GM23338 (cell line): ENCODE measurements at regions not wholly inside any gene's neighbourhood (a gene's known extent, or its start where the extent isn't known, plus 50 kb on each side); places are given as distances from the start of the nearest gene placed in this dataset.

Experiments
- ATAC-seq: fragments of 200-7000 bp; cut with Tn5 transposase; 3 replicates; pipeline ENCODE4 v1.9.1; 2020
- DNase-seq: peaks from one replicate; pipeline ENCODE4 v3.0.0-alpha.2; 2015; ENCODE audit warnings: low spot score
- H2AFZ ChIP-seq: fragments of 200-600 bp; sonication (generic); 2 replicates; pipeline ENCODE4 v1.8.0; 2016; ENCODE audit warnings: antibody characterized with exemption, mild to moderate bottlenecking, moderate library complexity
- H3F3A ChIP-seq: fragments of 200-600 bp; sonication (generic); replicated peaks from 2 replicates; pipeline ENCODE4 v1.8.0; 2017; ENCODE audit warnings: antibody characterized with exemption, mixed run types, low read depth
- H3K27ac ChIP-seq: fragments of 200-600 bp; sonication (generic); 2 replicates; pipeline ENCODE4 v1.6.1; 2016; ENCODE audit warnings: low read depth
- H3K27me3 ChIP-seq: fragments of 200-600 bp; sonication (generic); 2 replicates; pipeline ENCODE4 v1.8.0; 2016; ENCODE audit warnings: mild to moderate bottlenecking, mixed run types, moderate library complexity; ENCODE audit not compliant: insufficient read depth
- H3K36me3 ChIP-seq: fragments of 200-600 bp; sonication (generic); 2 replicates; pipeline ENCODE4 v1.8.0; 2016; ENCODE audit warnings: mild to moderate bottlenecking; ENCODE audit not compliant: insufficient read depth
- H3K4me1 ChIP-seq: fragments of 200-600 bp; sonication (generic); 2 replicates; pipeline ENCODE4 v1.8.0; 2016; ENCODE audit warnings: mild to moderate bottlenecking, moderate library complexity; ENCODE audit not compliant: insufficient read depth
- H3K4me2 ChIP-seq: fragments of 200-600 bp; sonication (generic); 2 replicates; pipeline ENCODE4 v1.7.1; 2017; ENCODE audit warnings: mixed run types
- H3K4me3 ChIP-seq: fragments of 200-600 bp; sonication (generic); 2 replicates; pipeline ENCODE4 v1.6.1; 2016; ENCODE audit warnings: mixed run types
- H3K79me2 ChIP-seq: fragments of 200-600 bp; sonication (generic); replicated peaks from 2 replicates; pipeline ENCODE4 v1.8.0; 2017; ENCODE audit warnings: mild to moderate bottlenecking; ENCODE audit not compliant: insufficient read depth
- H3K9me2 ChIP-seq: fragments of 200-600 bp; sonication (generic); 2 replicates; pipeline ENCODE4 v1.8.0; 2017; ENCODE audit not compliant: insufficient read depth
- H4K20me1 ChIP-seq: fragments of 200-600 bp; sonication (generic); replicated peaks from 2 replicates; pipeline ENCODE4 v1.8.0; 2017; ENCODE audit warnings: mild to moderate bottlenecking; ENCODE audit not compliant: insufficient read depth
- H3K27ac Mint-ChIP-seq: 2 replicates; pipeline ENCODE4 v1.8.0; 2020; ENCODE audit warnings: inconsistent platforms, mild to moderate bottlenecking, moderate library complexity, mixed read lengths
- H3K27me3 Mint-ChIP-seq: 3 replicates; pipeline ENCODE4 v1.8.0; 2022; ENCODE audit warnings: low read depth, mild to moderate bottlenecking, moderate library complexity, mixed read lengths, inconsistent platforms; ENCODE audit not compliant: insufficient read depth, poor library complexity
- H3K36me3 Mint-ChIP-seq: 3 replicates; pipeline ENCODE4 v1.8.0; 2021; ENCODE audit warnings: low read depth, mild to moderate bottlenecking, inconsistent platforms, moderate library complexity, mixed read lengths
- H3K4me1 Mint-ChIP-seq: 3 replicates; pipeline ENCODE4 v1.8.0; 2020; ENCODE audit warnings: mild to moderate bottlenecking, inconsistent platforms, mixed read lengths
- H3K4me3 Mint-ChIP-seq: 3 replicates; pipeline ENCODE4 v1.8.0; 2021; ENCODE audit warnings: moderate library complexity, mild to moderate bottlenecking, inconsistent platforms, mixed read lengths
- H3K9me3 Mint-ChIP-seq: 3 replicates; pipeline ENCODE4 v1.8.0; 2020; ENCODE audit warnings: moderate library complexity, mild to moderate bottlenecking, inconsistent platforms, mixed read lengths
- CREB1 ChIP-seq: fragments of 250-450 bp; sonication (Bioruptor Pico); IDR thresholded peaks from 2 replicates; pipeline ENCODE4 v1.5.0; 2020; ENCODE audit warnings: low read depth, mild to moderate bottlenecking, moderate library complexity
- EZH2phosphoT487 ChIP-seq: fragments of 200-600 bp; sonication (generic); IDR thresholded peaks from one replicate; pipeline ENCODE4 v1.8.1; 2018; ENCODE audit warnings: antibody characterized with exemption; ENCODE audit not compliant: unreplicated experiment
- JUNB ChIP-seq: IDR thresholded peaks from one replicate; pipeline ENCODE4 v1.6.1; 2016; ENCODE audit warnings: antibody characterized with exemption; ENCODE audit not compliant: unreplicated experiment
- NANOG ChIP-seq: IDR thresholded peaks from 2 replicates; pipeline ENCODE4 v1.6.1; 2016; ENCODE audit warnings: antibody characterized with exemption, borderline replicate concordance
- POLR2AphosphoS5 ChIP-seq: IDR thresholded peaks from 2 replicates; pipeline ENCODE4 v1.6.1; 2016; ENCODE audit warnings: antibody characterized with exemption, low read depth
- REST ChIP-seq: IDR thresholded peaks from one replicate; pipeline ENCODE4 v1.6.1; 2018; ENCODE audit warnings: antibody characterized with exemption; ENCODE audit not compliant: unreplicated experiment
- STAT1 ChIP-seq: IDR thresholded peaks from one replicate; pipeline ENCODE4 v1.6.1; 2016; ENCODE audit warnings: antibody characterized with exemption; ENCODE audit not compliant: unreplicated experiment
- ZNF114 ChIP-seq: fragments of 250-450 bp; sonication (Bioruptor Pico); IDR thresholded peaks from 2 replicates; pipeline ENCODE4 v1.5.0; 2020; ENCODE audit warnings: mild to moderate bottlenecking, moderate library complexity
- ZNF331 ChIP-seq: fragments of 250-450 bp; sonication (Bioruptor Pico); IDR thresholded peaks from 2 replicates; pipeline ENCODE4 v1.5.0; 2020; ENCODE audit warnings: low read depth, mild to moderate bottlenecking, moderate library complexity
- TF ChIP-seq, protein P1 (sequence below): IDR thresholded peaks from 2 replicates; pipeline ENCODE4 v1.6.1; 2016; ENCODE audit warnings: antibody characterized with exemption
- TF ChIP-seq, protein P2 (sequence below): fragments of 250-450 bp; sonication (Bioruptor Pico); IDR thresholded peaks from 2 replicates; pipeline ENCODE4 v1.5.0; 2020; ENCODE audit warnings: mild to moderate bottlenecking, moderate library complexity
- TF ChIP-seq, protein P3 (sequence below), 2 experiments: fragments of 200-600 bp in 1 of 2; sonication (generic) in 1 of 2; conservative IDR thresholded peaks; 2 replicates each; pipeline versions ENCODE4 v1.5.1 to v1.6.1; 2016 to 2017; ENCODE audit warnings: antibody characterized with exemption in 2 of 2, low read depth in 2 of 2, mild to moderate bottlenecking in 2 of 2, moderate library complexity in 1 of 2

DNA sequence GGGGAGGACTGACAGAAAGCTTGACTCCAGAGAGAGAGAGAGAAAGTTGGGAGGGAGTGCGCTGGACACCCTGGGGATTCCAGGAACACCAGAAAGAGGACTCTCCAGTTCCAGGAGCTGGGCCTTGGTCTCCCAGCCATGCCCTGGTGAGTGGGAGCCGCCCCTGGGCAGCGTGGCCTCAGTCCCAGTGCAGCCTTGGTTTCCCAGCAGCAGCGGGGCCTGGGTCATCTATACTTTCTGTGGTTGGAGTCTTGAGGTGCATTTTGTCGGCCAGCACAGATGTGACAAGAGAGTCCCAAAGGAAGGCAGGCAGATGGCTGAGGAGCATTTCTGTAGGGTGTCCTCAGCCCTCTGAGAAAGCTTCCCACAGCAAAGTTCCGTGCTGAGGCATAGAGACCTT, 334.7 kb upstream of the ZNF32 start (continued):
- TF ChIP-seq REST: no peak
- TF ChIP-seq POLR2AphosphoS5: no peak
- TF ChIP-seq ZNF114 (CRISPR knock-in tag): no peak
- TF ChIP-seq STAT1: no peak

- Histone ChIP-seq H2AFZ (no peak overlapping the region), H3K27me3 (no peaks in the 10 kb centered on the region), H3K4me2 (no peak overlapping the region), H3K27ac (no peak overlapping the region), H3K9me2 (peaks cover 3% of the 10 kb centered on the region; the same call in 1 of the 2 replicates), H3K79me2 (no peaks in the 10 kb centered on the region), H4K20me1 (no peaks in the 10 kb centered on the region), H3K4me3 (no peak overlapping the region), H3K36me3 (no peaks in the 10 kb centered on the region), H3K4me1 (no peaks in the 10 kb centered on the region), H3F3A (no peaks in the 10 kb centered on the region)
- Mint-ChIP-seq H3K27ac (no peak overlapping the region), H3K27me3 (no peaks in the 10 kb centered on the region), H3K4me3 (no peak overlapping the region), H3K36me3 (peaks cover under 1% of the 10 kb centered on the region; the same call in 1 of the 3 replicates), H3K9me3 (peaks cover 4% of the 10 kb centered on the region; the same call in 1 of the 3 replicates), H3K4me1 (no peaks in the 10 kb centered on the region)
- ATAC-seq (no peak), DNase-seq (no peak)
- TF ChIP-seq ZNF331 (CRISPR knock-in tag) (no peak), CREB1 (CRISPR knock-in tag) (no peak), JUNB (no peak), STAT1 (no peak), EZH2phosphoT487 (no peak), POLR2AphosphoS5 (no peak), NANOG (no peak), ZNF114 (CRISPR knock-in tag) (no peak)
- TF ChIP-seq, protein P1, sequence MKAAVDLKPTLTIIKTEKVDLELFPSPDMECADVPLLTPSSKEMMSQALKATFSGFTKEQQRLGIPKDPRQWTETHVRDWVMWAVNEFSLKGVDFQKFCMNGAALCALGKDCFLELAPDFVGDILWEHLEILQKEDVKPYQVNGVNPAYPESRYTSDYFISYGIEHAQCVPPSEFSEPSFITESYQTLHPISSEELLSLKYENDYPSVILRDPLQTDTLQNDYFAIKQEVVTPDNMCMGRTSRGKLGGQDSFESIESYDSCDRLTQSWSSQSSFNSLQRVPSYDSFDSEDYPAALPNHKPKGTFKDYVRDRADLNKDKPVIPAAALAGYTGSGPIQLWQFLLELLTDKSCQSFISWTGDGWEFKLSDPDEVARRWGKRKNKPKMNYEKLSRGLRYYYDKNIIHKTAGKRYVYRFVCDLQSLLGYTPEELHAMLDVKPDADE: no peak
- TF ChIP-seq, protein P2, sequence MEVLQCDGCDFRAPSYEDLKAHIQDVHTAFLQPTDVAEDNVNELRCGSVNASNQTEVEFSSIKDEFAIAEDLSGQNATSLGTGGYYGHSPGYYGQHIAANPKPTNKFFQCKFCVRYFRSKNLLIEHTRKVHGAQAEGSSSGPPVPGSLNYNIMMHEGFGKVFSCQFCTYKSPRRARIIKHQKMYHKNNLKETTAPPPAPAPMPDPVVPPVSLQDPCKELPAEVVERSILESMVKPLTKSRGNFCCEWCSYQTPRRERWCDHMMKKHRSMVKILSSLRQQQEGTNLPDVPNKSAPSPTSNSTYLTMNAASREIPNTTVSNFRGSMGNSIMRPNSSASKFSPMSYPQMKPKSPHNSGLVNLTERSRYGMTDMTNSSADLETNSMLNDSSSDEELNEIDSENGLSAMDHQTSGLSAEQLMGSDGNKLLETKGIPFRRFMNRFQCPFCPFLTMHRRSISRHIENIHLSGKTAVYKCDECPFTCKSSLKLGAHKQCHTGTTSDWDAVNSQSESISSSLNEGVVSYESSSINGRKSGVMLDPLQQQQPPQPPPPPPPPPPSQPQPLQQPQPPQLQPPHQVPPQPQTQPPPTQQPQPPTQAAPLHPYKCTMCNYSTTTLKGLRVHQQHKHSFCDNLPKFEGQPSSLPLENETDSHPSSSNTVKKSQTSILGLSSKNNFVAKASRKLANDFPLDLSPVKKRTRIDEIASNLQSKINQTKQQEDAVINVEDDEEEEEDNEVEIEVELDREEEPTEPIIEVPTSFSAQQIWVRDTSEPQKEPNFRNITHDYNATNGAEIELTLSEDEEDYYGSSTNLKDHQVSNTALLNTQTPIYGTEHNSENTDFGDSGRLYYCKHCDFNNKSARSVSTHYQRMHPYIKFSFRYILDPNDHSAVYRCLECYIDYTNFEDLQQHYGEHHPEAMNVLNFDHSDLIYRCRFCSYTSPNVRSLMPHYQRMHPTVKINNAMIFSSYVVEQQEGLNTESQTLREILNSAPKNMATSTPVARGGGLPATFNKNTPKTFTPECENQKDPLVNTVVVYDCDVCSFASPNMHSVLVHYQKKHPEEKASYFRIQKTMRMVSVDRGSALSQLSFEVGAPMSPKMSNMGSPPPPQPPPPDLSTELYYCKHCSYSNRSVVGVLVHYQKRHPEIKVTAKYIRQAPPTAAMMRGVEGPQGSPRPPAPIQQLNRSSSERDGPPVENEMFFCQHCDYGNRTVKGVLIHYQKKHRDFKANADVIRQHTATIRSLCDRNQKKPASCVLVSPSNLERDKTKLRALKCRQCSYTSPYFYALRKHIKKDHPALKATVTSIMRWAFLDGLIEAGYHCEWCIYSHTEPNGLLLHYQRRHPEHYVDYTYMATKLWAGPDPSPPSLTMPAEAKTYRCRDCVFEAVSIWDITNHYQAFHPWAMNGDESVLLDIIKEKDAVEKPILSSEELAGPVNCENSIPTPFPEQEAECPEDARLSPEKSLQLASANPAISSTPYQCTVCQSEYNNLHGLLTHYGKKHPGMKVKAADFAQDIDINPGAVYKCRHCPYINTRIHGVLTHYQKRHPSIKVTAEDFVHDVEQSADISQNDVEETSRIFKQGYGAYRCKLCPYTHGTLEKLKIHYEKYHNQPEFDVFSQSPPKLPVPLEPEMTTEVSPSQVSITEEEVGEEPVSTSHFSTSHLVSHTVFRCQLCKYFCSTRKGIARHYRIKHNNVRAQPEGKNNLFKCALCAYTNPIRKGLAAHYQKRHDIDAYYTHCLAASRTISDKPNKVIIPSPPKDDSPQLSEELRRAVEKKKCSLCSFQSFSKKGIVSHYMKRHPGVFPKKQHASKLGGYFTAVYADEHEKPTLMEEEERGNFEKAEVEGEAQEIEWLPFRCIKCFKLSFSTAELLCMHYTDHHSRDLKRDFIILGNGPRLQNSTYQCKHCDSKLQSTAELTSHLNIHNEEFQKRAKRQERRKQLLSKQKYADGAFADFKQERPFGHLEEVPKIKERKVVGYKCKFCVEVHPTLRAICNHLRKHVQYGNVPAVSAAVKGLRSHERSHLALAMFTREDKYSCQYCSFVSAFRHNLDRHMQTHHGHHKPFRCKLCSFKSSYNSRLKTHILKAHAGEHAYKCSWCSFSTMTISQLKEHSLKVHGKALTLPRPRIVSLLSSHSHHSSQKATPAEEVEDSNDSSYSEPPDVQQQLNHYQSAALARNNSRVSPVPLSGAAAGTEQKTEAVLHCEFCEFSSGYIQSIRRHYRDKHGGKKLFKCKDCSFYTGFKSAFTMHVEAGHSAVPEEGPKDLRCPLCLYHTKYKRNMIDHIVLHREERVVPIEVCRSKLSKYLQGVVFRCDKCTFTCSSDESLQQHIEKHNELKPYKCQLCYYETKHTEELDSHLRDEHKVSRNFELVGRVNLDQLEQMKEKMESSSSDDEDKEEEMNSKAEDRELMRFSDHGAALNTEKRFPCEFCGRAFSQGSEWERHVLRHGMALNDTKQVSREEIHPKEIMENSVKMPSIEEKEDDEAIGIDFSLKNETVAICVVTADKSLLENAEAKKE (CRISPR knock-in tag): no peak
- TF ChIP-seq, protein P3, sequence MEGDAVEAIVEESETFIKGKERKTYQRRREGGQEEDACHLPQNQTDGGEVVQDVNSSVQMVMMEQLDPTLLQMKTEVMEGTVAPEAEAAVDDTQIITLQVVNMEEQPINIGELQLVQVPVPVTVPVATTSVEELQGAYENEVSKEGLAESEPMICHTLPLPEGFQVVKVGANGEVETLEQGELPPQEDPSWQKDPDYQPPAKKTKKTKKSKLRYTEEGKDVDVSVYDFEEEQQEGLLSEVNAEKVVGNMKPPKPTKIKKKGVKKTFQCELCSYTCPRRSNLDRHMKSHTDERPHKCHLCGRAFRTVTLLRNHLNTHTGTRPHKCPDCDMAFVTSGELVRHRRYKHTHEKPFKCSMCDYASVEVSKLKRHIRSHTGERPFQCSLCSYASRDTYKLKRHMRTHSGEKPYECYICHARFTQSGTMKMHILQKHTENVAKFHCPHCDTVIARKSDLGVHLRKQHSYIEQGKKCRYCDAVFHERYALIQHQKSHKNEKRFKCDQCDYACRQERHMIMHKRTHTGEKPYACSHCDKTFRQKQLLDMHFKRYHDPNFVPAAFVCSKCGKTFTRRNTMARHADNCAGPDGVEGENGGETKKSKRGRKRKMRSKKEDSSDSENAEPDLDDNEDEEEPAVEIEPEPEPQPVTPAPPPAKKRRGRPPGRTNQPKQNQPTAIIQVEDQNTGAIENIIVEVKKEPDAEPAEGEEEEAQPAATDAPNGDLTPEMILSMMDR (conservative IDR thresholded peaks at IDR 0.05; ENCODE audit: low read depth in 2 of 2): no peak
Measured at GRCh38 chr10:43982250-43982649, 333.6 kb upstream of the ZNF32 start.
